HPDE6-E6E7 (cell line): ENCODE measurements at regions not wholly inside any gene's neighbourhood (a gene's known extent, or its start where the extent isn't known, plus 50 kb on each side); places are given as distances from the start of the nearest gene placed in this dataset.

Experiments
- DNase-seq: peaks from one replicate; pipeline ENCODE4 v3.0.0; 2011; ENCODE audit warnings: missing footprints; ENCODE audit errors: extremely low spot score

DNA sequence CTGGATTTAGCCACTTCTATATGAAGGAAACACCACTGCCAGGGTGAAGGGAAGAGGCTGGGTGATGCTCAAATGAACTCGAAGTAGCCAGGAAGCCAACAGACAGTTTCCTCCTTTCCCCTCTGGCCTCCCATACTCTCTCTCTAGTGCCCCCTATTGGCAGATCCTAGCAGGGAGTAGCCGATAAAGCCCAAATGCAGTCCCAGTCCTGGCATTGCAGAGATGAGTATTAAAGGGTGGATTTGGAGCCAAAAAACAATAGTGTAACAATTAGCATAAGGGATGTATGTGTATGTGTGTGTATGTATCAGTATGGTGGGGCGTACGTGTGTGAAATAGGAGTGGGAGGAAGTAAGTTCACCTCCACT is 213.8 kb upstream of the LDB2 start:
- no peak for DNase-seq

DNA sequence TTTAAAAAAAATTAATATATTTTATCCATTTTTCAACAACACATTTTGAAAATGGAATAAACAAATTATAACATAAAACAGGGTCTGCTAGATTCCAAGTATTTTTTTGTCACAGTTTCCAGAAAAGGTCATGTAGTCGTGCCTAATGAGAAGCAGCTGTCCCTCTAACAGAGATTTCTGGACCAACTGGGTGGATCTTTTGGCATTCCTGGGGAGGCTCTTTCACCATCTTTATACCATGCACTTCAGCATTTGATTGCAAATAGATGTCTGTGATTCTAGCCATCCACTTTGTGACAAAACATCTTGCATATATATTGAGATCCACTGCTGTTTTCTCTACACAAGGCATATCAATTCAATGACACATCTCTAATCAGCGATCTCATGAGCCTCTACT is 210.7 kb upstream of the LDB2 start:
- no peak for DNase-seq

DNA sequence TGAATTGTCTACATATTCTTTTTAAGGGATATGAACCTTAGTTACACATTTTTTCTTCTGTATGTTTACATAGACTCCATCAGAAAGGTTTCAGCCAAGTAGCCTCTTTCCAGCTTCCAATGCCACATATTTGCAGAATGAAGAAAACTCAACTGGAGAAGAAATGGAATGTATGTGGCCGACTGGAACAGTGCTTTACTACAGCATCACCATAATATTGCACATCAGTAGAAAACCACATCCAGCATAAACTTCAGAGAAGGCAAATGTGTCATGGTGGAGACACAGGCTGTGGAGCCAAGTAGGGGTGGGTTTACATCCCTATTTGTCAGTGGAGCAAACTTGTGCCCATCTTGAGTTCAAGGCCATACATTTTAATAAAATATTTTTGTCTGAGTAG is 204.8 kb upstream of the LDB2 start:
- no peak for DNase-seq

GRCh38 chr4:17098996-17099395 is 200.6 kb upstream of the LDB2 start:
- DNase-seq: no peak

DNA sequence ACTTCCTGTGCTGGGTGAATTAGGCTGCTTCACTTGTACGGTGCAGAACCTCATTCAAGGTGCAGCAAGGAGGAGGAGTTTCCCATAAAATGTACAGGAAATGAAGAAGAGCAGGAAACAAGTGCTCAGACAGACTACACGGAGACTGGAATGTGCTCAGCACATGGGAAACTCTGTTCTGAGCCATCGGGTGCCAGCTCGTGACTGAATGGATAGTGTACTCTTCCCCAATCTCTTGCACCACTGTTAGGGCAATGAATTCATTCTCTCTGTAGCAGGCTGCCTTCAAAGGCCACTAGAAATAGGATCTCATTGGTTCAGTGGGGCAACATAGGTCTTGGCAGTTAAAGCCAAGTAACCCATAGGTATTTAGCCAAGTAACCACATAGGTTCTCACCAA is 200.0 kb upstream of the LDB2 start:
- DNase-seq: no peak

GRCh38 chr4:17097362-17097761 is 198.9 kb upstream of the LDB2 start:
- DNase-seq: no peak

DNA sequence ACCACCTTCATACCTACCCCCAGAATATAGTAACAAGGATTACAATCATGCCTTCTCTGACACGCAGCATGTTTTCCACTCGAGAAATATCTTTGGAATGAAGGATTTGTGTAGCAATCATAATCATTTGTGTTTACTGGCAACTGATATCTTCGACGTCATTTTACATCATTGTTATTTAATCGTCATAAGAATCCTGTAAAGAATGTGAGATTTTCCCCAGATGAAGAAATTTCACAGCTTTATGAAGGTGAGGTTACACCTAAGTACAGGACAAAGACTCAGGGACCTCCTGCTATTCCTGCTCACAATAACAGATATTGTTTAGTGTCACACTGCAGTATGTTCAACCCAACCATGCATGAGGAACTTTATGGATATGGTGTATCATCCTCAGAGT is 198.2 kb upstream of the LDB2 start:
- no peak for DNase-seq

DNA sequence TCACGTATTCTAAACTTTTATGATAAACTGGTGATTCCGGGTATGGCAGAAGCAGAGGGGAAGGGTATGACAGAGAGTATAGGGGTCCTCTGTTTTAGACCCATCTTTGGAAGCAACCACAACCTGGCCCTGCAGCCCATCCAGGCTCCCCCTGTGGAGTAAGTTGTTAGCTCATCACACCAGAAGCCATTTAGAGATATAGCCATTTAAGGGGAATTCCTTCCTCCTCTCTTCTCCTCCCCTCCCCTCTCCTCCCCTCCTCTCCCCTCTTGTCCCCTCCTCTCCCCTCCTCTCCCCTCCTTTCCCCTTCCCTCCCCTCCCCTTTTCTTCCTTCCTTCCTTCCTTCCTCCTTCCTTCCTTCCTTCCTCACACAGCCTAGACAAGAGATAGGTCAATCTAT is 197.3 kb upstream of the LDB2 start:
- no peak for DNase-seq

GRCh38 chr4:17094876-17095210 is 196.4 kb upstream of the LDB2 start:
- no peak for DNase-seq

GRCh38 chr4:17094159-17094875 is 195.9 kb upstream of the LDB2 start:
- DNase-seq: no peak

DNA sequence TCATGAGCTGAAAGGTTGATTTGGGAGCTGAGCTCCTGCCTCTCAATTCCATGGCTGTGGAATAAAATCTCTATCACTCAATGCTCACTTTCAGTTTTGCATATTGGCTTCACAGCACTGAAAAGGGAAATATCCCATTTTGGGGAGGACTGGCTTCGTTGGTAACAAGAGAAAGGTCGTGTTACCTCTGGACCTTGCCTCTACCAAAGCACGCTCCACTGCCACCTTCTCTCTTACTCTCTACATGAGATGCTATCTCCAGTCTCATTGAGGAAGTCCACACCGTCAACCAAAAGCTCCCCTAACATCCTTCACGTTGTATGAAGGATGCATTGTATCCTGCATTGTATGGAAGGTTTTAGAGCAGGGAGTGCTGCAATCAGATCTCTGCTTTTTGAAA is 195.0 kb upstream of the LDB2 start:
- DNase-seq: no peak

GRCh38 chr4:17092736-17093437 is 194.4 kb upstream of the LDB2 start:
- no peak for DNase-seq

DNA sequence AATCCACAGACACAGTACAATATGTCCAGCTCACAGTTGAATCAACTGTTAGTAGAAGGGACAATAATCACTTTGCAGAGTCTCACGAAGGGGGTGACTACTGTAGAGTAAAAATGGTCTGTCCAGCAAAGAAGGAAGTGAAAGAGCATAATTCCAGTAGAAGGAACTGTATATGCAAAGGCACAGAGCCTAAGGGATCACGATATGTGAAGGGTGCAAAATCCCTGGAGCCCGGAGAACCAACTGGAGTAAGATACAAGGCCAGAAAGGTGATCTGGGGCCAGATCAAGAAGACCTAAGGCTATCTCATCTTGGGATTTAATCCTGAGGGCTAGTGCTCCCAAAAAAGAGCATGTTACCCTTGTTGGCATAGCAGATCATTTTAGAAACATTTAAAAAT is 192.7 kb upstream of the LDB2 start:
- no peak for DNase-seq

DNA sequence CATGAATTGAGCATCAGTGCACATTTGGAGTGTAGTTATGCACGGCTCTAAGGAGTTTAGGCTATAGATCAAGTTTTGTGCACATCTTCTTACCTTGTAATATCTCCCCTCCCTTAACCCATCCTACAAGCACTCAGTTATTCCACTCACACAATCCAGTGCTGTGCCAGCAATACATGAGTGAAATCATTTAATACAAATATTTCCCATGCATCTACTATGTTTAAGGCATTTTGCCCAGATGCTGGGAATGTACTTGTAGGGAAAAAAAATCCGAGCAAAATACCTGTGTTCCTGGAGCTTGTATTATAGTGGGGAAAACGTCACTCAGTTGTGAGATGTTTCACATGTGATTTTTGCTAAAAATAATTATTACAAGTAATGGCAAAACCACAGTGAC is 191.6 kb upstream of the LDB2 start:
- DNase-seq: no peak

- no peak for DNase-seq
These were observed 187.0 kb upstream of the LDB2 start for GRCh38 chr4:17085416-17085815.

- DNase-seq: no peak
These were observed 183.7 kb upstream of the LDB2 start for GRCh38 chr4:17082186-17082585.

DNA sequence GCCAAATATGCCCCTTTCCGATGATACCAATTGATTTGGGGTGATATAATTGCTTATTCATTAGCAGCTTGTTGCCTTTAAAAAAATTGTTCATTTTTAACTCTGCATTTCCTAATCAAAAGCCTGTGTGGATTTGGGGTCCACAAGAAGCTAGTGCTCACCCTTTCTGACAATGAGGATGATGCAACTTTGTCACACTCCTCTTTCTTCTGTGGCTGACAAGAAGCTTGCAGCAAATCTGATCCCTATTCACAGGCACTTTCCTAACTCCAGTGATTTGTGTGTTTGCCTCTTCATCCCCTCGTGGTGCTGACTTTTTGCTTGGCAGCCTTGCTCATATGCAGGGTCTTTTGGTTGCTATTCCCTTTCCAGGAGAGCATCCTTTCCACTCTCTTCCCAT is 182.7 kb upstream of the LDB2 start:
- DNase-seq: no peak

GRCh38 chr4:17077105-17077504 is 178.7 kb upstream of the LDB2 start:
- DNase-seq: no peak

DNA sequence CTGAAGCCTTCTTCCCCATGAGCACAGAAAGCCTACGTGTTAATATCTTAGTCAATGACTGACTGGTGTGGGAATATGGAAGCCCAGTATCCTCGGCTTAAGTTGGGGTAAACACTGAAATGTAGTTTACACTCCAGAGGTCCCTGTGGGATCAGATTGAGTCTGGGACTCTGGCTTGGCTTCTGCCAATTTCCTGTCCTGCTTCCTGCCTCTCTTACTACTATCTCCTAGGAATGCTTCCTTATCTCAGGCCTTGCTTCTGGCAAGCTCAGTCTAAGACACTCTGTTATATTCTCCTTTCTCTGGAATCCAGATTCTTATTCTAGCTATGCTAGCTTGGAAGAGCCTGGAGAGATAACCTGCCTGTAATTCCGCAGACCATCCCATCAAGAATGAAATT is 174.0 kb upstream of the LDB2 start:
- DNase-seq: no peak

DNA sequence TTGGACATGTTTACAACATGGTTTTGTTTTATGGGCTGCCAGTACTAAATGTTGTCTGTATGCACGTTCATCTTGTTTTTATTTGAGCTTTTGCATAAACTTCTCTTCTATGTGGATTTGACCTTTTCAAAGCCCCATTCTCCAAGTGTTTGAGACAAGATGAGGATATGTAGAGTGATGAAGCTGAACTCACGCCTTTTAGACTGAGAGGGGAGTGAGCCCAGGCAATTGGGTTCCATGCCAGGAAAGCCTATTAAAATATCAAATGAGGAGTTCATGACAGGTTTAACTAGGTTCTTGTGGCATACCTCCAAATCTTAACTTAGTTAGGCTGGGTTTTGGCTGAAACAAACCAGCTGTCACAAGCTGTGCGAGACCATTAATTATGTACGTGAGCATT is 170.4 kb upstream of the LDB2 start:
- no peak for DNase-seq

- DNase-seq: no peak
These were observed 169.9 kb upstream of the LDB2 start for GRCh38 chr4:17068392-17068791.

DNA sequence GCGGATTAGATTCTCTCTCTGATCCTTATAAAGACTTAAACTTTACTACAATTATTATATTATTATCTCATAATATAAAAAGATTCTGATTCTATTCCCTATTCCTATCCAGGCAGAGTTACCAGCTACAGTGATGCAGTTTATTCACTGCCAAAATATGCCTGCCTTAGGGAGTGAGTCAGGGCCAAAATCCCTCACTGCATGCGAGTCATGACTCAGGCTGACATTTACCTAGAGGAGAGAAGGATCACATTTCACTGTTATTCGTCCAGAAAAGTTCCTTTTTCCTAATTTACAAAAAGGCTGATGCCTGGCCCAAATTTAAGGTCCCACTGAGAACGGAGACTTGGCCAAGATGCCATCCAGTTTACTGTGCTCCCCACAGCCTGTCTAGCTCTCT is 168.5 kb upstream of the LDB2 start:
- DNase-seq: peak; percentile 95

- no peak for DNase-seq
These were observed 167.8 kb upstream of the LDB2 start for GRCh38 chr4:17066236-17066635.

DNA sequence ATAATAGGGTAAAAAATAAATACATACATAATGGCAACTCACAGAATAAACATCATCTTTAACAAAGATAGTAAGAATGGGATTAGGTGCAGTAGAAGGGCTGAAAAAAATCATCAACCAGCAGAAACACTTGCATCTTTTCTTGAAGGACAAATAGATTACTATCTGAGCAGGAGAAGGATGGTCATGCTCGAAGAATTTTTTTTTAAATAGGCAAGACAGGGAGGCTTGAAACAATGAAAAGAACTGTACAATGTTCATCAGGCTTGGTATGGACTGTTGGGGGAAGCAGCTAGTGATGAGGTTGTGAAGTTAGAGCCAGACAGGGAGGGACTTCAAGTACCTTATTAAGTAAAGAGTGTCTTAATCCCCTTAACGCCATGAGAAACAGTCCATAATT is 167.4 kb upstream of the LDB2 start:
- no peak for DNase-seq
